Activated CD8-positive, alpha-beta memory T cell treated with anti-CD3 and anti-CD28 coated beads, Interleukin-2, amount 50 U/mL, for 1 hour (primary cell): ENCODE measurements at regions not wholly inside any gene's neighbourhood (a gene's known extent, or its start where the extent isn't known, plus 50 kb on each side); places are given as distances from the start of the nearest gene placed in this dataset.

Source experiments
- DNase-seq: peaks from one replicate; pipeline ENCODE4 v3.0.0-alpha.2; 2020; ENCODE audit errors: extremely low read depth

GRCh38 chr10:111745982-111746381 is 437.6 kb downstream of the GPAM start:
- no peak for DNase-seq

GRCh38 chr10:111747751-111748150 is 435.8 kb downstream of the GPAM start:
- no peak for DNase-seq

GRCh38 chr10:111748184-111748583 is 435.4 kb downstream of the GPAM start:
- DNase-seq: no peak

GRCh38 chr10:111750165-111750849 is 433.3 kb downstream of the GPAM start:
- DNase-seq: no peak

- no peak for DNase-seq
Measured at GRCh38 chr10:111756217-111757061, 427.1 kb downstream of the GPAM start.

- no peak for DNase-seq
Measured at GRCh38 chr10:111758593-111758992, 425.0 kb downstream of the GPAM start.

GRCh38 chr10:111762114-111762513 is 421.5 kb downstream of the GPAM start:
- DNase-seq: no peak

GRCh38 chr10:111765216-111765615 is 418.3 kb downstream of the GPAM start:
- DNase-seq: no peak

- DNase-seq: no peak
Measured at GRCh38 chr10:111766464-111766863, 417.1 kb downstream of the GPAM start.

GRCh38 chr10:111767661-111768060 is 415.9 kb downstream of the GPAM start:
- no peak for DNase-seq

- no peak for DNase-seq
Measured at GRCh38 chr10:111773950-111774349, 409.6 kb downstream of the GPAM start.

- DNase-seq: no peak
Measured at GRCh38 chr10:111774486-111774885, 409.1 kb downstream of the GPAM start.

- no peak for DNase-seq
Measured at GRCh38 chr10:111784436-111784835, 399.1 kb downstream of the GPAM start.

GRCh38 chr10:111784946-111785465 is 398.6 kb downstream of the GPAM start:
- no peak for DNase-seq

- DNase-seq: no peak
Measured at GRCh38 chr10:111785921-111786320, 397.6 kb downstream of the GPAM start.

GRCh38 chr10:111789821-111790220 is 393.7 kb downstream of the GPAM start:
- no peak for DNase-seq

- no peak for DNase-seq
Measured at GRCh38 chr10:111801841-111802240, 381.7 kb downstream of the GPAM start.

- DNase-seq: no peak
Measured at GRCh38 chr10:111804781-111805180, 378.8 kb downstream of the GPAM start.

GRCh38 chr10:111811517-111811916 is 372.0 kb downstream of the GPAM start:
- no peak for DNase-seq

GRCh38 chr10:111820471-111820870 is 363.1 kb downstream of the GPAM start:
- no peak for DNase-seq

- no peak for DNase-seq
Measured at GRCh38 chr10:111821871-111822270, 361.7 kb downstream of the GPAM start.

GRCh38 chr10:111822661-111823060 is 360.9 kb downstream of the GPAM start:
- no peak for DNase-seq

GRCh38 chr10:111824128-111824527 is 359.4 kb downstream of the GPAM start:
- no peak for DNase-seq
